Hypothalamus (tissue), 51 donors: ENCODE measurements at regions not wholly inside any gene's neighbourhood (a gene's known extent, or its start where the extent isn't known, plus 50 kb on each side); places are given as distances from the start of the nearest gene placed in this dataset.
A peak's percentile ranks its signal among the peaks of the same experiment; 100 is the strongest.

Source experiments
- DNase-seq, 51 donors: peaks; one replicate each; lab custom pipeline; 2025; lab: John Stamatoyannopoulos, UW

GRCh38 chr3:66797889-66798560 lies 200.1 kb upstream of the KBTBD8 start:
- peak in 44 of 51 donors; percentile 7 to 82 (median 49) for DNase-seq

- no peak for DNase-seq
Measured at GRCh38 chr3:66800941-66801545, 197.1 kb upstream of the KBTBD8 start.

GRCh38 chr3:66803206-66803605 lies 194.9 kb upstream of the KBTBD8 start:
- DNase-seq = peak in 5 of 51 donors; percentile 6 to 39 (median 14)

- DNase-seq = no peak
Measured at GRCh38 chr3:66803721-66804695, 194.1 kb upstream of the KBTBD8 start.

GRCh38 chr3:66808891-66809594 lies 189.1 kb upstream of the KBTBD8 start:
- DNase-seq = no peak

- DNase-seq = no peak
Measured at GRCh38 chr3:66809595-66809958, 188.5 kb upstream of the KBTBD8 start.

GRCh38 chr3:66812136-66812535 lies 186.0 kb upstream of the KBTBD8 start:
- no peak for DNase-seq

GRCh38 chr3:66812741-66813140 lies 185.4 kb upstream of the KBTBD8 start:
- no peak for DNase-seq

- DNase-seq = peak in 2 of 51 donors; percentile 21 to 29
Measured at GRCh38 chr3:66816090-66816761, 181.9 kb upstream of the KBTBD8 start.

- peak in 1 of 51 donors; percentile 8 for DNase-seq
Measured at GRCh38 chr3:66817951-66818557, 180.1 kb upstream of the KBTBD8 start.

GRCh38 chr3:66819993-66820501 lies 178.1 kb upstream of the KBTBD8 start:
- DNase-seq = peak in 28 of 51 donors; percentile 4 to 83 (median 38)

- peak in 9 of 51 donors; percentile 1 to 34 (median 15) for DNase-seq
Measured at GRCh38 chr3:66822186-66823008, 175.7 kb upstream of the KBTBD8 start.

- no peak for DNase-seq
Measured at GRCh38 chr3:66823009-66823397, 175.1 kb upstream of the KBTBD8 start.

- no peak for DNase-seq
Measured at GRCh38 chr3:66823532-66823931, 174.6 kb upstream of the KBTBD8 start.

- no peak for DNase-seq
Measured at GRCh38 chr3:66825375-66825774, 172.7 kb upstream of the KBTBD8 start.

GRCh38 chr3:66827726-66828125 lies 170.4 kb upstream of the KBTBD8 start:
- DNase-seq = no peak

GRCh38 chr3:66828303-66828702 lies 169.8 kb upstream of the KBTBD8 start:
- no peak for DNase-seq

- no peak for DNase-seq
Measured at GRCh38 chr3:66830301-66830700, 167.8 kb upstream of the KBTBD8 start.

GRCh38 chr3:66831931-66832330 lies 166.2 kb upstream of the KBTBD8 start:
- DNase-seq = peak in 1 of 51 donors; percentile 18
